HepG2 (cell line): ENCODE measurements at regions not wholly inside any gene's neighbourhood (a gene's known extent, or its start where the extent isn't known, plus 50 kb on each side); places are given as distances from the start of the nearest gene placed in this dataset.

ENCODE experiments used
- KAT7 ChIP-seq: IDR thresholded peaks from 2 replicates; pipeline ENCODE4 v1.6.1; 2018; ENCODE audit warnings: borderline replicate concordance, missing compliant biosample characterization
- MTF1 ChIP-seq: sonication (generic); formaldehyde crosslinking; IDR thresholded peaks from 2 replicates; pipeline ENCODE4 v1.5.0; 2020; ENCODE audit warnings: missing genetic modification reagents
- SIN3A ChIP-seq: IDR thresholded peaks from 2 replicates; pipeline ENCODE4 v1.6.1; 2011; ENCODE audit warnings: low read depth, mild to moderate bottlenecking, control low read depth, low read length, borderline replicate concordance
- TBX2 ChIP-seq: sonication (generic); formaldehyde crosslinking; IDR thresholded peaks from 2 replicates; pipeline ENCODE4 v1.5.0; 2020; ENCODE audit warnings: missing genetic modification reagents, mild to moderate bottlenecking, borderline replicate concordance
- USF2 ChIP-seq, 2 experiments: sonication (generic) in 1 of 2; formaldehyde crosslinking in 1 of 2; IDR thresholded peaks; 2 replicates each; pipeline versions ENCODE4 v1.5.1 to v1.6.1; 2011 to 2020; ENCODE audit warnings: borderline replicate concordance in 1 of 2, low read depth in 1 of 2, low read length in 1 of 2, mild to moderate bottlenecking in 1 of 2, missing genetic modification reagents in 1 of 2, moderate library complexity in 1 of 2
- ZNF530 ChIP-seq: sonication (generic); formaldehyde crosslinking; IDR thresholded peaks from 2 replicates; pipeline ENCODE4 v1.5.0; 2020; ENCODE audit warnings: low read depth, mild to moderate bottlenecking, missing genetic modification reagents
- TF ChIP-seq, protein P1 (sequence below): sonication (generic); formaldehyde crosslinking; IDR thresholded peaks from 2 replicates; pipeline ENCODE4 v1.8.0; 2023; ENCODE audit warnings: mild to moderate bottlenecking, missing genetic modification reagents
- TF ChIP-seq, protein P2 (sequence below): sonication (generic); formaldehyde crosslinking; IDR thresholded peaks from 2 replicates; pipeline ENCODE4 v1.5.0; 2020; ENCODE audit warnings: mild to moderate bottlenecking, missing genetic modification reagents, moderate library complexity

GRCh38 chr11:109362059-109362458, 59.9 kb upstream of the C11orf87 start:
- no peak for TF ChIP-seq ZNF530
- TF ChIP-seq, protein P1, sequence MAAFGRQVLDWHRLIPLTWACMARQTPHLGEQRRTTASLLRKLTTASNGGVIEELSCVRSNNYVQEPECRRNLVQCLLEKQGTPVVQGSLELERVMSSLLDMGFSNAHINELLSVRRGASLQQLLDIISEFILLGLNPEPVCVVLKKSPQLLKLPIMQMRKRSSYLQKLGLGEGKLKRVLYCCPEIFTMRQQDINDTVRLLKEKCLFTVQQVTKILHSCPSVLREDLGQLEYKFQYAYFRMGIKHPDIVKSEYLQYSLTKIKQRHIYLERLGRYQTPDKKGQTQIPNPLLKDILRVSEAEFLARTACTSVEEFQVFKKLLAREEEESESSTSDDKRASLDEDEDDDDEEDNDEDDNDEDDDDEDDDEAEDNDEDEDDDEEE (CRISPR knock-in tag): no peak
- no peak for TF ChIP-seq SIN3A
- TF ChIP-seq TBX2 (CRISPR knock-in tag): no peak
- no peak for TF ChIP-seq USF2 (IDR thresholded peaks at IDR 0.05; ENCODE audit: low read depth, low read length)
- no peak for TF ChIP-seq USF2 (CRISPR knock-in tag; IDR thresholded peaks at IDR 0.05; ENCODE audit: borderline replicate concordance)
- TF ChIP-seq, protein P2, sequence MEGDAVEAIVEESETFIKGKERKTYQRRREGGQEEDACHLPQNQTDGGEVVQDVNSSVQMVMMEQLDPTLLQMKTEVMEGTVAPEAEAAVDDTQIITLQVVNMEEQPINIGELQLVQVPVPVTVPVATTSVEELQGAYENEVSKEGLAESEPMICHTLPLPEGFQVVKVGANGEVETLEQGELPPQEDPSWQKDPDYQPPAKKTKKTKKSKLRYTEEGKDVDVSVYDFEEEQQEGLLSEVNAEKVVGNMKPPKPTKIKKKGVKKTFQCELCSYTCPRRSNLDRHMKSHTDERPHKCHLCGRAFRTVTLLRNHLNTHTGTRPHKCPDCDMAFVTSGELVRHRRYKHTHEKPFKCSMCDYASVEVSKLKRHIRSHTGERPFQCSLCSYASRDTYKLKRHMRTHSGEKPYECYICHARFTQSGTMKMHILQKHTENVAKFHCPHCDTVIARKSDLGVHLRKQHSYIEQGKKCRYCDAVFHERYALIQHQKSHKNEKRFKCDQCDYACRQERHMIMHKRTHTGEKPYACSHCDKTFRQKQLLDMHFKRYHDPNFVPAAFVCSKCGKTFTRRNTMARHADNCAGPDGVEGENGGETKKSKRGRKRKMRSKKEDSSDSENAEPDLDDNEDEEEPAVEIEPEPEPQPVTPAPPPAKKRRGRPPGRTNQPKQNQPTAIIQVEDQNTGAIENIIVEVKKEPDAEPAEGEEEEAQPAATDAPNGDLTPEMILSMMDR (CRISPR knock-in tag): no peak
- TF ChIP-seq MTF1 (CRISPR knock-in tag): no peak
- TF ChIP-seq KAT7 (CRISPR knock-in tag): no peak
